NCI-H345 treated with DMSO at 0.1 percent for 48 hours (cell line): ENCODE measurements at regions not wholly inside any gene's neighbourhood (a gene's known extent, or its start where the extent isn't known, plus 50 kb on each side); places are given as distances from the start of the nearest gene placed in this dataset.

Experiments
- DNase-seq: peaks from one replicate; lab custom pipeline; 2025; ENCODE audit not compliant: unreplicated experiment; lab: John Stamatoyannopoulos, UW

- DNase-seq = no peak
These were observed 291.8 kb upstream of the TNP1 start for GRCh38 chr2:217151509-217152206.

- no peak for DNase-seq
These were observed 290.4 kb upstream of the TNP1 start for GRCh38 chr2:217150236-217150635.

- no peak for DNase-seq
These were observed 289.3 kb upstream of the TNP1 start for GRCh38 chr2:217149087-217149660.

GRCh38 chr2:217147818-217148217, 288.0 kb upstream of the TNP1 start:
- no peak for DNase-seq

GRCh38 chr2:217146956-217147355, 287.1 kb upstream of the TNP1 start:
- no peak for DNase-seq

- no peak for DNase-seq
These were observed 282.9 kb upstream of the TNP1 start for GRCh38 chr2:217142649-217143266.

- no peak for DNase-seq
These were observed 278.4 kb upstream of the TNP1 start for GRCh38 chr2:217138284-217138683.

GRCh38 chr2:217127744-217128143, 267.9 kb upstream of the TNP1 start:
- no peak for DNase-seq

GRCh38 chr2:217125014-217125413, 265.1 kb upstream of the TNP1 start:
- DNase-seq = no peak

GRCh38 chr2:217124050-217124449, 264.2 kb upstream of the TNP1 start:
- DNase-seq = no peak

- DNase-seq = no peak
These were observed 261.7 kb upstream of the TNP1 start for GRCh38 chr2:217121565-217121964.

GRCh38 chr2:217120429-217120828, 260.6 kb upstream of the TNP1 start:
- no peak for DNase-seq

GRCh38 chr2:217118559-217119284, 258.9 kb upstream of the TNP1 start:
- no peak for DNase-seq

GRCh38 chr2:217117523-217117922, 257.7 kb upstream of the TNP1 start:
- DNase-seq = no peak

- DNase-seq = no peak
These were observed 256.7 kb upstream of the TNP1 start for GRCh38 chr2:217116610-217117009.

- DNase-seq = no peak
These were observed 254.3 kb upstream of the TNP1 start for GRCh38 chr2:217114117-217114516.

GRCh38 chr2:217113491-217113890, 253.6 kb upstream of the TNP1 start:
- DNase-seq = no peak

GRCh38 chr2:217110550-217110949, 250.7 kb upstream of the TNP1 start:
- no peak for DNase-seq

GRCh38 chr2:217108575-217109027, 248.7 kb upstream of the TNP1 start:
- DNase-seq = no peak

GRCh38 chr2:217108086-217108485, 248.2 kb upstream of the TNP1 start:
- no peak for DNase-seq

- DNase-seq = no peak
These were observed 247.6 kb upstream of the TNP1 start for GRCh38 chr2:217107480-217107879.

- no peak for DNase-seq
These were observed 246.8 kb upstream of the TNP1 start for GRCh38 chr2:217106650-217107014.
